ENCODE measurements at regions not wholly inside any gene's neighbourhood (a gene's known extent, or its start where the extent isn't known, plus 50 kb on each side); places are given as distances from the start of the nearest gene placed in this dataset.
A peak's percentile ranks its signal among the peaks of the same experiment; 100 is the strongest.

- Histone ChIP-seq H3K9me3 (no peaks in the 10 kb centered on the region), H3K27me3 (no peaks in the 10 kb centered on the region), H3K36me3 (no peaks in the 10 kb centered on the region), H3K27ac (no peak overlapping the region), H3K4me3 (no peak overlapping the region), H3K4me1 (peaks cover 0 to 3% (median 0%) of the 10 kb centered on the region in 3 donors)
- TF ChIP-seq, protein P1, sequence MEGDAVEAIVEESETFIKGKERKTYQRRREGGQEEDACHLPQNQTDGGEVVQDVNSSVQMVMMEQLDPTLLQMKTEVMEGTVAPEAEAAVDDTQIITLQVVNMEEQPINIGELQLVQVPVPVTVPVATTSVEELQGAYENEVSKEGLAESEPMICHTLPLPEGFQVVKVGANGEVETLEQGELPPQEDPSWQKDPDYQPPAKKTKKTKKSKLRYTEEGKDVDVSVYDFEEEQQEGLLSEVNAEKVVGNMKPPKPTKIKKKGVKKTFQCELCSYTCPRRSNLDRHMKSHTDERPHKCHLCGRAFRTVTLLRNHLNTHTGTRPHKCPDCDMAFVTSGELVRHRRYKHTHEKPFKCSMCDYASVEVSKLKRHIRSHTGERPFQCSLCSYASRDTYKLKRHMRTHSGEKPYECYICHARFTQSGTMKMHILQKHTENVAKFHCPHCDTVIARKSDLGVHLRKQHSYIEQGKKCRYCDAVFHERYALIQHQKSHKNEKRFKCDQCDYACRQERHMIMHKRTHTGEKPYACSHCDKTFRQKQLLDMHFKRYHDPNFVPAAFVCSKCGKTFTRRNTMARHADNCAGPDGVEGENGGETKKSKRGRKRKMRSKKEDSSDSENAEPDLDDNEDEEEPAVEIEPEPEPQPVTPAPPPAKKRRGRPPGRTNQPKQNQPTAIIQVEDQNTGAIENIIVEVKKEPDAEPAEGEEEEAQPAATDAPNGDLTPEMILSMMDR (IDR thresholded peaks at IDR 0.05), result no peak
- FAIRE-seq, result no peak
- ATAC-seq, result no peak
- DNase-seq, result no peak
- WGBS, 2 donors, result 84 to 86% methylated on average over 2 of the region's 2 CpGs
- intact Hi-C loops (cut with DNase I), result no loop called here
These were observed 399.5 kb upstream of the MIR17HG start for GRCh38 chr13:90947976-90948375.

- Histone ChIP-seq H3K4me1 (peaks cover 0 to 3% (median 0%) of the 10 kb centered on the region in 3 donors), H3K4me3 (no peak overlapping the region), H3K36me3 (no peaks in the 10 kb centered on the region), H3K27ac (no peak overlapping the region), H3K9me3 (no peaks in the 10 kb centered on the region), H3K27me3 (no peaks in the 10 kb centered on the region)
- intact Hi-C loops (cut with DNase I), result no loop called here
- ATAC-seq (no peak), FAIRE-seq (no peak), DNase-seq (no peak)
- TF ChIP-seq, protein P1 (IDR thresholded peaks at IDR 0.05), result no peak
- 75 to 86% methylated on average over 1 of the region's 1 CpG for WGBS, 2 donors
These were observed 397.3 kb upstream of the MIR17HG start for GRCh38 chr13:90950160-90950559.

DNA sequence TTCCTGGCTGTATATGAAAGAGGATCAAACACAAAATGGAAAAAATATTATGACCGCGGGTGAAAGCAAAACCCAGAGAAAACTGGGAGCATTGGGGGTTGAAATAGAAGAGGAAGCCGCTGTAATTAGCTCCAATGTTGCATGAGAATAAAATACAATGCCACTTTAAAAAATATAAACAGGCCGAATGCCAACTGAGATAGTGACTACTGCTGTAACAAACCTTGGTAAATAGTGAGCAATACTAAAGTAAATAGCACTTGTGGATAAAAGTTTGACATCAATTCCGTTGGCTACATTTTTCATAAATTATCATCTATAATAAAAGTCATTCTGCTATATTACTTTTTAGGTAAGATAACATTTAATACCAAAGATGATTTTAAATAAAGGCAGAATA lies 395.8 kb upstream of the MIR17HG start:
- no peaks in the 10 kb centered on the region for H3K36me3 ChIP-seq
- no peak for DNase-seq
- peak; percentile 54 to 78 (median 70) for ATAC-seq
- H3K27ac ChIP-seq, result no peak overlapping the region
- H3K9me3 ChIP-seq, result no peaks in the 10 kb centered on the region
- no peak for FAIRE-seq
- 45 to 46% methylated on average over 5 of the region's 5 CpGs for WGBS, 2 donors
- H3K27me3 ChIP-seq, result no peaks in the 10 kb centered on the region
- peaks cover 0 to 3% (median 3%) of the 10 kb centered on the region in 3 donors for H3K4me1 ChIP-seq
- intact Hi-C loops (cut with DNase I), result no loop called here
- TF ChIP-seq, protein P1 (IDR thresholded peaks at IDR 0.05), result no peak
- no peak overlapping the region for H3K4me3 ChIP-seq

DNA sequence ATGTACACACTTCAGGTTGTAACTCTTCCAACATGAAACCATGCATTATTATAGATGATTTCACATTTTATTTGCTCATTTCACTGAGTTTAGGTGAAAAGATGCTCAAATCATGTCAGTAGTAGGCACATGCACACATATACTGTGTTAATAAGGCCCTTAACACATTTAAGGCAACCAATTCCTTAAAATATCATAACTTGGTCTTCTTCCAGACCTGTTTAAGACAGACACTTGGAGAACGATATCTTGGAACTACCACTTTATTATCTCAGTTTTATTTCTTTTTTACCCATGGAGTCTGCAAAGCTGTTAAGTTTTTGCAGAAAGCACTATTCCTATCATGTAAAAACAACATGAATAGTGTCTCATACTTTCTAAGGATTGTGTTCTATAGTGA lies 395.2 kb upstream of the MIR17HG start:
- ATAC-seq (no peak), FAIRE-seq (no peak), DNase-seq (no peak)
- no peak overlapping the region for H3K4me3 ChIP-seq
- H3K27me3 ChIP-seq, result no peaks in the 10 kb centered on the region
- no peaks in the 10 kb centered on the region for H3K9me3 ChIP-seq
- peaks cover 0 to 3% (median 3%) of the 10 kb centered on the region in 3 donors for H3K4me1 ChIP-seq
- H3K36me3 ChIP-seq, result no peaks in the 10 kb centered on the region
- TF ChIP-seq, protein P1 (IDR thresholded peaks at IDR 0.05), result no peak
- no peak overlapping the region for H3K27ac ChIP-seq
- intact Hi-C loops (cut with DNase I), result no loop called here
- 41% methylated on average over 1 of the region's 1 CpG for WGBS, 2 donors

DNA sequence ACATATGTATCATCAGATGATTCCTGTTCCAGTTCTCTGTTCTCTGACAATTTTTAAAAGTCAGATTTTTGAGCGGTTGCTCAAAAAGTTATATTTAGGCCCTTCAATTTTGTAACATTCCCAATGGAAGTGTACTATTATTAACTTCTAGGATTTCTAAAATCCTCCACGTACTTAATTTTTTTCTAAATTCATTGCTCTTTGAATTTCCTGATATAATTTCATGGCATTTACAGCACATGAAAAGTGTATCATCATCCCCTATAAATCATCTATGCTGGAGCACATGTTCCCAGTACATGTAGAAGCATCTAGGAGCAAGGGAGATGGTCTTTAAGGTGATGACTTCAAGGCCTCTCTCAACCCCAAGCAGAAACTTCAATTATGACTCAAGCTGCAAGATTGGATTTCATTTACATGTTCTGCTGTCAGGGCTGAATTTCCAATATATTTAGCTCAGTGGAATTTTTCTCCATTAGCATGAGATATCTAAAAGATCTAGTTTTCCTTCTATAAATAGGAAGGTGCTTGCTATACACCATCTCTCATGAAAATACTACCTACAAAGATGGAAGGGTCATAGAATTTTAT lies 392.8 kb upstream of the MIR17HG start:
- H3K4me3 ChIP-seq, result no peak overlapping the region
- no peaks in the 10 kb centered on the region for H3K9me3 ChIP-seq
- H3K4me1 ChIP-seq, result peaks cover 0 to 3% (median 3%) of the 10 kb centered on the region in 3 donors
- no peak overlapping the region for H3K27ac ChIP-seq
- no peaks in the 10 kb centered on the region for H3K36me3 ChIP-seq
- DNase-seq, result no peak
- intact Hi-C loops (cut with DNase I), result no loop called here
- H3K27me3 ChIP-seq, result no peaks in the 10 kb centered on the region
- WGBS, 2 donors, result 91 to 92% methylated on average over 2 of the region's 2 CpGs
- no peak for ATAC-seq
- TF ChIP-seq, protein P1 (IDR thresholded peaks at IDR 0.05), result no peak
- no peak for FAIRE-seq
